ENCODE measurements at regions not wholly inside any gene's neighbourhood (a gene's known extent, or its start where the extent isn't known, plus 50 kb on each side); places are given as distances from the start of the nearest gene placed in this dataset.

DNA sequence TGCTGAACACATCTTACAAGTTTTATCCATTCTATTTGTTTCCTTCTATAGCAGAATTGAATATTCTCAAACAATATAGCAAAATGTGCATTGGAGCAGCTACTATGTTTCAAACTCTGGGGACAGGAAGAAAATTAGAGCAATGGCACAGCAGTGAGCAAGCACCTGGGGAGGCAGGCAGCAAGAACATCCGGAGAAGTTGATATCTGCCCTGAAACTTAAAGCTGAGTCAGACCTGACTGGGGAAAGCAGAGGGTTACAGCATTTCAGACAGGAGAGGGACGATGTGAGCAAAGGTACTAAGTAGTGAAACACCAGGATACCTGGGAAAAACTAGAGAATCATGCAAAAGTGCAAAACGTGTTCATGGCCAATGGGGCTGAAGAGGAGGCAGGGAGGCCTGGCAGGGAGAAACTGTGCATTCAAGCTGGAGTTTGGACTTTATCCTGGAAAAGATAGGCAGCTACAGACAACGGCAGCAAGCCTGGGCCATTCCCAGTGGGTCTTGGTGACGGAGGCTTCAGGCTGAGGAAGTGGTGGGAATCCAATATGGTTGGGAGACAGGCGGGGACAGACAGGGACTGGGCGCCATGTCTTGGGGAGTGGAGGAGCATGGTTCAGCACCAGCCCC, 118.0 kb upstream of the CDKN3 start:
- Histone ChIP-seq H3K4me1 (ENCODE audit: control insufficient read depth in 1 of 2, insufficient read depth in 2 of 2, low read depth in 1 of 2, low read length in 1 of 2) (peaks cover 0 to 4% of the 10 kb centered on the region in 2 experiments; a peak in 2 of 4 replicates), H3K79me2 (ENCODE audit: insufficient read depth) (no peaks in the 10 kb centered on the region), H3K27ac (ENCODE audit: low read depth in 2 of 2, low read length in 1 of 2) (no peak overlapping the region), H3K9ac (no peak overlapping the region), H3F3A (replicated peaks; ENCODE audit: insufficient read depth) (no peaks in the 10 kb centered on the region), H3K9me2 (no peaks in the 10 kb centered on the region), H3K27me3 (ENCODE audit: insufficient read depth) (no peaks in the 10 kb centered on the region), H3K4me2 (no peak overlapping the region), H2AFZ (ENCODE audit: low read depth) (no peak overlapping the region), H3K9me3 (no peaks in the 10 kb centered on the region), H4K20me1 (ENCODE audit: insufficient read depth) (no peaks in the 10 kb centered on the region), H3K36me3 (replicated peaks in 1 of 2; ENCODE audit: control insufficient read depth in 1 of 2, insufficient read depth in 2 of 2, low read length in 1 of 2) (no peaks in the 10 kb centered on the region), H3K4me3 (ENCODE audit: low read depth in 2 of 2, low read length in 1 of 2) (no peak overlapping the region)
- ChIA-PET POLR2A (interaction anchor here (0.6 kb wide), 1 partner anchor 40 kb away, joined by 3 read pairs; no protein-coding TSS in a partner anchor), CTCF (no interaction called here)
- TF ChIP-seq RCOR1 (IDR thresholded peaks at IDR 0.05; ENCODE audit: low read length) = no peak
- TF ChIP-seq CHD2 (IDR thresholded peaks at IDR 0.05; ENCODE audit: low read length, partially characterized antibody) = no peak
- no peak for TF ChIP-seq SIN3A (IDR thresholded peaks at IDR 0.05; ENCODE audit: borderline replicate concordance, low read depth, low read length)
- no peak for TF ChIP-seq RXRA (IDR thresholded peaks at IDR 0.05; ENCODE audit: borderline replicate concordance, low read depth)
- no peak for TF ChIP-seq MEF2A (IDR thresholded peaks at IDR 0.05; ENCODE audit: borderline replicate concordance, low read depth)
- TF ChIP-seq, protein P1, sequence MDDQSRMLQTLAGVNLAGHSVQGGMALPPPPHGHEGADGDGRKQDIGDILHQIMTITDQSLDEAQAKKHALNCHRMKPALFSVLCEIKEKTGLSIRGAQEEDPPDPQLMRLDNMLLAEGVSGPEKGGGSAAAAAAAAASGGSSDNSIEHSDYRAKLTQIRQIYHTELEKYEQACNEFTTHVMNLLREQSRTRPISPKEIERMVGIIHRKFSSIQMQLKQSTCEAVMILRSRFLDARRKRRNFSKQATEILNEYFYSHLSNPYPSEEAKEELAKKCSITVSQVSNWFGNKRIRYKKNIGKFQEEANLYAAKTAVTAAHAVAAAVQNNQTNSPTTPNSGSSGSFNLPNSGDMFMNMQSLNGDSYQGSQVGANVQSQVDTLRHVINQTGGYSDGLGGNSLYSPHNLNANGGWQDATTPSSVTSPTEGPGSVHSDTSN (IDR thresholded peaks at IDR 0.05) = no peak
- TF ChIP-seq CTCF (IDR thresholded peaks at IDR 0.05) = no peak
- no peak for TF ChIP-seq JUND (IDR thresholded peaks at IDR 0.05)
- TF ChIP-seq TCF12 (IDR thresholded peaks at IDR 0.05) = no peak
- no peak for TF ChIP-seq REST (IDR thresholded peaks at IDR 0.05; ENCODE audit: low read depth, low read length)
- TF ChIP-seq MAX (IDR thresholded peaks at IDR 0.05; ENCODE audit: low read depth) = no peak
- no peak for TF ChIP-seq TEAD4 (IDR thresholded peaks at IDR 0.05; ENCODE audit: borderline replicate concordance, insufficient read depth)
- no peak for TF ChIP-seq RAD21 (IDR thresholded peaks at IDR 0.05; ENCODE audit: low read length)
- no peak for TF ChIP-seq TAF1 (IDR thresholded peaks at IDR 0.05; ENCODE audit: borderline replicate concordance, low read depth, low read length)
- WGBS (ENCODE audit: low lambda C conversion rate) = 44% methylated on average over 7 of the region's 7 CpGs
- no peak for DNase-seq

Measured in SK-N-SH (cell line).